Activated T-helper 9 cell treated with anti-CD3 and anti-CD28 coated beads, Interleukin-2, amount 50 U/mL, for 16 hours (primary cell): ENCODE measurements at regions not wholly inside any gene's neighbourhood (a gene's known extent, or its start where the extent isn't known, plus 50 kb on each side); places are given as distances from the start of the nearest gene placed in this dataset.
"Not testable (repeated sequence)": the region's sequence is repeated elsewhere in the genome, so short reads cannot be mapped to it uniquely, and the experiment has no call there.

Experiments used
- DNase-seq: peaks from one replicate; pipeline ENCODE4 v3.0.0-alpha.2; 2020; ENCODE audit warnings: low read depth

GRCh38 chr1:29795965-29796364 lies 559.6 kb downstream of the PTPRU start:
- DNase-seq = not testable (repeated sequence)

GRCh38 chr1:29793653-29794348 lies 557.5 kb downstream of the PTPRU start:
- DNase-seq = no peak

GRCh38 chr1:29793101-29793546 lies 556.8 kb downstream of the PTPRU start:
- peak; percentile 18 for DNase-seq

GRCh38 chr1:29789910-29790247 lies 553.6 kb downstream of the PTPRU start:
- DNase-seq = no peak

- no peak for DNase-seq
Observed at GRCh38 chr1:29789221-29789909, 553.0 kb downstream of the PTPRU start.

- no peak for DNase-seq
Observed at GRCh38 chr1:29786791-29787732, 550.7 kb downstream of the PTPRU start.

- no peak for DNase-seq
Observed at GRCh38 chr1:29786195-29786594, 549.9 kb downstream of the PTPRU start.

GRCh38 chr1:29785554-29785953 lies 549.2 kb downstream of the PTPRU start:
- no peak for DNase-seq

- DNase-seq = no peak
Observed at GRCh38 chr1:29785137-29785527, 548.8 kb downstream of the PTPRU start.

GRCh38 chr1:29784276-29785136 lies 548.2 kb downstream of the PTPRU start:
- no peak for DNase-seq

GRCh38 chr1:29783508-29784275 lies 547.4 kb downstream of the PTPRU start:
- no peak for DNase-seq

GRCh38 chr1:29782846-29783507 lies 546.7 kb downstream of the PTPRU start:
- no peak for DNase-seq

- no peak for DNase-seq
Observed at GRCh38 chr1:29779146-29779545, 542.8 kb downstream of the PTPRU start.

GRCh38 chr1:29777522-29777921 lies 541.2 kb downstream of the PTPRU start:
- DNase-seq = no peak

- DNase-seq = no peak
Observed at GRCh38 chr1:29774355-29774754, 538.0 kb downstream of the PTPRU start.

- no peak for DNase-seq
Observed at GRCh38 chr1:29772584-29773100, 536.3 kb downstream of the PTPRU start.

GRCh38 chr1:29767769-29768425 lies 531.6 kb downstream of the PTPRU start:
- DNase-seq = no peak

- DNase-seq = no peak
Observed at GRCh38 chr1:29767088-29767685, 530.9 kb downstream of the PTPRU start.

GRCh38 chr1:29762635-29763034 lies 526.3 kb downstream of the PTPRU start:
- no peak for DNase-seq
